ENCODE measurements at regions not wholly inside any gene's neighbourhood (a gene's known extent, or its start where the extent isn't known, plus 50 kb on each side); places are given as distances from the start of the nearest gene placed in this dataset.

DNA sequence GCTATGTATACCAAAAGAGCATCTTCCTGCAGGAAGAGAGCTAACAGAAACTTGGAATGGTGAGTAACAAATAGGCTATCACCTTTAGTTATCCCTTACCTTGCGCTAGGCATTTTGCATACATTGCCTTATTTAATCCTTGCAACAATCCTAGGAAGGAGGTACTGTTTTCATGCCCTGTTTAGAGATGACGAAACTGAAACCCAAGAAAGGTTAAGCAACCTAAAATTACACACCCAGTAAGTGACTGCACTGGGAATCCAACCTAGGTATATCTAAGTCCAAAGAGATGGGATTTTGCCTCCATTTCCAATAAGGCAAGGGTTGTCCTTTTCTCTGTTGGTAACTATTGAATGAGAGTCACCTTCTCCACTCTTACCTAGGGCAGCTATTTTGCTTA is 144.5 kb downstream of the TM2D1 start:
- no peaks in the 10 kb centered on the region for H3K27me3 ChIP-seq (replicated peaks; ENCODE audit: insufficient read depth, low read depth, low read length, poor library complexity)
- peaks cover 3% of the 10 kb centered on the region for H3K4me1 ChIP-seq (ENCODE audit: insufficient read depth, low read length, poor library complexity, severe bottlenecking)
- BruUV-seq (replicated peaks) = no TSS peak
- H3K4me3 ChIP-seq (ENCODE audit: low read depth, low read length, poor library complexity, severe bottlenecking) = no peak overlapping the region
- no peak for DNase-seq (ENCODE audit: low spot score)
- no peak for TF ChIP-seq EZH2 (IDR thresholded peaks at IDR 0.05; ENCODE audit: borderline replicate concordance, low read depth, low read length, poor library complexity, severe bottlenecking)
- TF ChIP-seq, protein P1, sequence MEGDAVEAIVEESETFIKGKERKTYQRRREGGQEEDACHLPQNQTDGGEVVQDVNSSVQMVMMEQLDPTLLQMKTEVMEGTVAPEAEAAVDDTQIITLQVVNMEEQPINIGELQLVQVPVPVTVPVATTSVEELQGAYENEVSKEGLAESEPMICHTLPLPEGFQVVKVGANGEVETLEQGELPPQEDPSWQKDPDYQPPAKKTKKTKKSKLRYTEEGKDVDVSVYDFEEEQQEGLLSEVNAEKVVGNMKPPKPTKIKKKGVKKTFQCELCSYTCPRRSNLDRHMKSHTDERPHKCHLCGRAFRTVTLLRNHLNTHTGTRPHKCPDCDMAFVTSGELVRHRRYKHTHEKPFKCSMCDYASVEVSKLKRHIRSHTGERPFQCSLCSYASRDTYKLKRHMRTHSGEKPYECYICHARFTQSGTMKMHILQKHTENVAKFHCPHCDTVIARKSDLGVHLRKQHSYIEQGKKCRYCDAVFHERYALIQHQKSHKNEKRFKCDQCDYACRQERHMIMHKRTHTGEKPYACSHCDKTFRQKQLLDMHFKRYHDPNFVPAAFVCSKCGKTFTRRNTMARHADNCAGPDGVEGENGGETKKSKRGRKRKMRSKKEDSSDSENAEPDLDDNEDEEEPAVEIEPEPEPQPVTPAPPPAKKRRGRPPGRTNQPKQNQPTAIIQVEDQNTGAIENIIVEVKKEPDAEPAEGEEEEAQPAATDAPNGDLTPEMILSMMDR (conservative IDR thresholded peaks at IDR 0.05; ENCODE audit: low read depth, low read length) = no peak
- no peak overlapping the region for H3K27ac ChIP-seq (ENCODE audit: low read depth, low read length, poor library complexity, severe bottlenecking)
- POLR2A ChIA-PET (ENCODE audit: low non-redundant PET) = no interaction called here
- intact Hi-C loops (cut with micrococcal nuclease; ENCODE audit: unreplicated experiment) = loop anchor here (10.0 kb wide), 2 partner anchors 236 to 526 kb away; no protein-coding TSS in a partner anchor
- CTCF ChIA-PET = no interaction called here
- no peaks in the 10 kb centered on the region for H3K9me3 ChIP-seq (ENCODE audit: low read depth, low read length, poor library complexity, severe bottlenecking)
- H3K36me3 ChIP-seq (ENCODE audit: insufficient read depth, low read length, poor library complexity, severe bottlenecking) = no peaks in the 10 kb centered on the region

DNA sequence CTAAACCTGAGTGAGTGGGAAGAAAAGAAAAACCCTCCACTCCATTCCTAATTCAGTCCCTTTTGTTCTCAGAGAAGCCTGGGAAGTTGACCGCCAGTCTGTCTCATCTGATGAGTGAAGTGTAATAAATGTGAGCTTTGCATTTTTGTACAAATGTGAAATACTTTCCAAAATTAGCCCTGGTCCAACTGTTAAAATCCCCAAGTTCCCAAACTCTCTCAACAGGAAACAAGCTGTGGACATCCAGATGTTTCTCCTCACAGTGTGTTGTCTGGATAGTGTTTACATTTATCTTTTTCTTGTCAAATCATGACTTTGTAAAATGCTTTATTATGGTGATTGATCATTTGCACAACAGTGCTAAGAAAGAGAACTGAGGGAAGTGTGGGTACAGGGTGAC is 145.1 kb downstream of the TM2D1 start:
- Histone ChIP-seq H3K4me3 (ENCODE audit: low read depth, low read length, poor library complexity, severe bottlenecking) (no peak overlapping the region), H3K27me3 (replicated peaks; ENCODE audit: insufficient read depth, low read depth, low read length, poor library complexity) (no peaks in the 10 kb centered on the region), H3K36me3 (ENCODE audit: insufficient read depth, low read length, poor library complexity, severe bottlenecking) (no peaks in the 10 kb centered on the region), H3K27ac (ENCODE audit: low read depth, low read length, poor library complexity, severe bottlenecking) (no peak overlapping the region), H3K4me1 (ENCODE audit: insufficient read depth, low read length, poor library complexity, severe bottlenecking) (no peaks in the 10 kb centered on the region), H3K9me3 (ENCODE audit: low read depth, low read length, poor library complexity, severe bottlenecking) (no peaks in the 10 kb centered on the region)
- POLR2A ChIA-PET (ENCODE audit: low non-redundant PET) = no interaction called here
- CTCF ChIA-PET = no interaction called here
- BruUV-seq (replicated peaks) = no TSS peak
- no peak for TF ChIP-seq EZH2 (IDR thresholded peaks at IDR 0.05; ENCODE audit: borderline replicate concordance, low read depth, low read length, poor library complexity, severe bottlenecking)
- TF ChIP-seq, protein P1 (conservative IDR thresholded peaks at IDR 0.05; ENCODE audit: low read depth, low read length) = no peak
- no peak for DNase-seq (ENCODE audit: low spot score)
- intact Hi-C loops (cut with micrococcal nuclease; ENCODE audit: unreplicated experiment) = loop anchor here (10.0 kb wide), 2 partner anchors 235 to 525 kb away; no protein-coding TSS in a partner anchor

DNA sequence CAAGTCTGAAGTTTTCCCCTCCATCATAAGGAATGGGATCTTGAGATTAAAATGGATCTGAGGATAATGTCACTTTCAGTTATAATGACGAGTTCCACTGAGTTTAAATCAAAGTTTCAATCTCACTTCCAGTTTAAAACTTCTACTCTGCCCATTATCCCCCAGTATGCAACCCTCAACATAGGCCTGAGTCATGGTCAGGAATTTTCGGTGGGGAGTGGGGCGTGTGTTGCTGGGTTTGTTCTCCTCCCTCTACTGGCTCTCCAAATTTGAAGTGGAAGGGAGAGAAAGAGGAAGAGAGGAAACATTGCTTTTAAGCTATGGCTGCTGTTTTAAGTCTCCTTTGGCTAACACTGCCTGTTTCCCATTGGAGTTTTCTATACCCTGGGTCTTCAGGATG is 152.9 kb downstream of the TM2D1 start:
- no peaks in the 10 kb centered on the region for H3K9me3 ChIP-seq (ENCODE audit: low read depth, low read length, poor library complexity, severe bottlenecking)
- BruUV-seq (replicated peaks) = no TSS peak
- TF ChIP-seq, protein P1 (conservative IDR thresholded peaks at IDR 0.05; ENCODE audit: low read depth, low read length) = no peak
- TF ChIP-seq EZH2 (IDR thresholded peaks at IDR 0.05; ENCODE audit: borderline replicate concordance, low read depth, low read length, poor library complexity, severe bottlenecking) = no peak
- H3K4me1 ChIP-seq (ENCODE audit: insufficient read depth, low read length, poor library complexity, severe bottlenecking) = peaks cover 4% of the 10 kb centered on the region
- no peak overlapping the region for H3K4me3 ChIP-seq (ENCODE audit: low read depth, low read length, poor library complexity, severe bottlenecking)
- intact Hi-C loops (cut with micrococcal nuclease; ENCODE audit: unreplicated experiment) = no loop called here
- H3K27me3 ChIP-seq (replicated peaks; ENCODE audit: insufficient read depth, low read depth, low read length, poor library complexity) = no peaks in the 10 kb centered on the region
- H3K27ac ChIP-seq (ENCODE audit: low read depth, low read length, poor library complexity, severe bottlenecking) = no peak overlapping the region
- ChIA-PET CTCF (no interaction called here), POLR2A (ENCODE audit: low non-redundant PET) (interaction anchor here (0.6 kb wide), 1 partner anchor 440 kb away, joined by 3 read pairs; no protein-coding TSS in a partner anchor)
- no peak for DNase-seq (ENCODE audit: low spot score)
- no peaks in the 10 kb centered on the region for H3K36me3 ChIP-seq (ENCODE audit: insufficient read depth, low read length, poor library complexity, severe bottlenecking)

All from A673 (cell line).